22Rv1 (cell line): ENCODE measurements at regions not wholly inside any gene's neighbourhood (a gene's known extent, or its start where the extent isn't known, plus 50 kb on each side); places are given as distances from the start of the nearest gene placed in this dataset.

ENCODE experiments used
- H3K27ac ChIP-seq: fragments of 450-650 bp; 2 replicates; pipeline ENCODE4 v1.5.1; 2017
- CTCF ChIP-seq: fragments of 450-650 bp; IDR thresholded peaks from 2 replicates; pipeline ENCODE4 v1.5.1; 2017; ENCODE audit warnings: mild to moderate bottlenecking
- ZFX ChIP-seq: fragments of 450-650 bp; IDR thresholded peaks from 2 replicates; pipeline ENCODE4 v1.6.1; 2017; ENCODE audit warnings: antibody characterized with exemption, borderline replicate concordance

GRCh38 chr16:66260522-66261254 lies 105.8 kb upstream of the CDH5 start:
- TF ChIP-seq CTCF: no peak
- no peak for TF ChIP-seq ZFX
- H3K27ac ChIP-seq: no peak overlapping the region

- H3K27ac ChIP-seq: no peak overlapping the region
- TF ChIP-seq ZFX: no peak
- no peak for TF ChIP-seq CTCF
These were observed 107.3 kb upstream of the CDH5 start for GRCh38 chr16:66258916-66259845.

GRCh38 chr16:66256919-66257318 lies 109.6 kb upstream of the CDH5 start:
- no peak for TF ChIP-seq CTCF

GRCh38 chr16:66255647-66256046 lies 110.8 kb upstream of the CDH5 start:
- H3K27ac ChIP-seq: no peak overlapping the region
- no peak for TF ChIP-seq ZFX
- no peak for TF ChIP-seq CTCF

More at GRCh38 chr16:66256919-66257318, 109.6 kb upstream of the CDH5 start:
- H3K27ac ChIP-seq: no peak overlapping the region

GRCh38 chr16:66254751-66255150 lies 111.7 kb upstream of the CDH5 start:
- TF ChIP-seq ZFX (no peak), CTCF (no peak)
- H3K27ac ChIP-seq: no peak overlapping the region

GRCh38 chr16:66254106-66254505 lies 112.4 kb upstream of the CDH5 start:
- no peak for TF ChIP-seq ZFX
- no peak for TF ChIP-seq CTCF
- H3K27ac ChIP-seq: no peak overlapping the region
